Trophoblast cell (in vitro differentiated cells and primary cell): ENCODE measurements at regions not wholly inside any gene's neighbourhood (a gene's known extent, or its start where the extent isn't known, plus 50 kb on each side); places are given as distances from the start of the nearest gene placed in this dataset.

Experiments
- DNase-seq, 2 donors: peaks; one replicate each; pipeline ENCODE4 v3.0.0-alpha.2; 2016
- H2AFZ ChIP-seq: 2 replicates; pipeline ENCODE4 v1.6.1; 2013; ENCODE audit warnings: low read length, moderate library complexity, mild to moderate bottlenecking; ENCODE audit not compliant: insufficient read depth, poor library complexity
- H2AK5ac ChIP-seq: 2 replicates; pipeline ENCODE4 v1.6.1; 2013; ENCODE audit warnings: mild to moderate bottlenecking, low read length
- H2BK120ac ChIP-seq: 2 replicates; pipeline ENCODE4 v1.6.1; 2013; ENCODE audit warnings: low read length, mild to moderate bottlenecking, moderate library complexity; ENCODE audit not compliant: insufficient read depth, poor library complexity
- H2BK12ac ChIP-seq: 2 replicates; pipeline ENCODE4 v1.6.1; 2013; ENCODE audit warnings: mild to moderate bottlenecking, low read length, moderate library complexity
- H2BK5ac ChIP-seq: 2 replicates; pipeline ENCODE4 v1.6.1; 2013; ENCODE audit warnings: low read length, low read depth, moderate library complexity, mild to moderate bottlenecking; ENCODE audit not compliant: poor library complexity
- H3K14ac ChIP-seq: 2 replicates; pipeline ENCODE4 v1.6.1; 2013; ENCODE audit warnings: mild to moderate bottlenecking, low read length
- H3K18ac ChIP-seq: 2 replicates; pipeline ENCODE4 v1.6.1; 2013; ENCODE audit warnings: mild to moderate bottlenecking, low read length
- H3K23ac ChIP-seq: 2 replicates; pipeline ENCODE4 v1.6.1; 2013; ENCODE audit warnings: low read length
- H3K27ac ChIP-seq: 2 replicates; pipeline ENCODE4 v1.5.1; 2013; ENCODE audit warnings: low read depth, mild to moderate bottlenecking, inconsistent platforms, low read length, moderate library complexity
- H3K27me3 ChIP-seq: 2 replicates; pipeline ENCODE4 v1.6.1; 2013; ENCODE audit warnings: inconsistent platforms, mild to moderate bottlenecking, low read length, moderate library complexity; ENCODE audit not compliant: insufficient read depth
- H3K36me3 ChIP-seq, 2 experiments: 1 replicate in 1 of 2; 2 replicates in 1 of 2; pipeline ENCODE4 v1.6.1; 2013; ENCODE audit warnings: low read length in 2 of 2, mild to moderate bottlenecking in 2 of 2, moderate library complexity in 1 of 2; ENCODE audit not compliant: insufficient read depth in 2 of 2, control insufficient read depth in 1 of 2
- H3K4ac ChIP-seq: 2 replicates; pipeline ENCODE4 v1.6.1; 2013; ENCODE audit warnings: low read depth, mild to moderate bottlenecking, low read length, moderate library complexity
- H3K4me1 ChIP-seq, 2 experiments: 1 replicate in 1 of 2; 2 replicates in 1 of 2; pipeline ENCODE4 v1.6.1; 2013; ENCODE audit warnings: low read length in 2 of 2, mild to moderate bottlenecking in 2 of 2, moderate library complexity in 1 of 2; ENCODE audit not compliant: insufficient read depth in 2 of 2, control insufficient read depth in 1 of 2
- H3K4me2 ChIP-seq: 2 replicates; pipeline ENCODE4 v1.6.1; 2013; ENCODE audit warnings: inconsistent platforms, mild to moderate bottlenecking, low read length, moderate library complexity
- H3K4me3 ChIP-seq: 2 replicates; pipeline ENCODE4 v1.5.1; 2013; ENCODE audit warnings: mild to moderate bottlenecking, low read depth, low read length, inconsistent platforms
- H3K79me1 ChIP-seq: one replicate; pipeline ENCODE4 v1.6.1; 2013; ENCODE audit warnings: low read length
- H3K79me2 ChIP-seq: 2 replicates; pipeline ENCODE4 v1.6.1; 2013; ENCODE audit warnings: low read length, mild to moderate bottlenecking; ENCODE audit not compliant: control insufficient read depth, insufficient read depth, poor library complexity
- H3K9ac ChIP-seq: 2 replicates; pipeline ENCODE4 v1.6.1; 2013; ENCODE audit warnings: mild to moderate bottlenecking, low read length
- H3K9me3 ChIP-seq: 2 replicates; pipeline ENCODE4 v1.6.1; 2013; ENCODE audit warnings: low read depth, mild to moderate bottlenecking, control low read depth, inconsistent platforms, low read length; ENCODE audit not compliant: insufficient read depth
- H4K12ac ChIP-seq: 2 replicates; pipeline ENCODE4 v1.6.1; 2013; ENCODE audit warnings: low read depth, mild to moderate bottlenecking, low read length, moderate library complexity
- H4K8ac ChIP-seq: 2 replicates; pipeline ENCODE4 v1.6.1; 2013; ENCODE audit warnings: low read depth, mild to moderate bottlenecking, low read length, moderate library complexity
- H4K91ac ChIP-seq: one replicate; pipeline ENCODE4 v1.6.1; 2013; ENCODE audit warnings: low read depth, mild to moderate bottlenecking, low read length, moderate library complexity
- WGBS: extraction: QIAGEN DNeasy Blood & Tissue Kit; methylation state at CpG from one replicate; pipeline ENCODE4 v1.1.7; 2013; ENCODE audit warnings: missing lambda C conversion rate; ENCODE audit not compliant: insufficient read length, insufficient coverage; ENCODE audit errors: extremely low coverage; 5-methylcytosine and 5-hydroxymethylcytosine counted together

DNA sequence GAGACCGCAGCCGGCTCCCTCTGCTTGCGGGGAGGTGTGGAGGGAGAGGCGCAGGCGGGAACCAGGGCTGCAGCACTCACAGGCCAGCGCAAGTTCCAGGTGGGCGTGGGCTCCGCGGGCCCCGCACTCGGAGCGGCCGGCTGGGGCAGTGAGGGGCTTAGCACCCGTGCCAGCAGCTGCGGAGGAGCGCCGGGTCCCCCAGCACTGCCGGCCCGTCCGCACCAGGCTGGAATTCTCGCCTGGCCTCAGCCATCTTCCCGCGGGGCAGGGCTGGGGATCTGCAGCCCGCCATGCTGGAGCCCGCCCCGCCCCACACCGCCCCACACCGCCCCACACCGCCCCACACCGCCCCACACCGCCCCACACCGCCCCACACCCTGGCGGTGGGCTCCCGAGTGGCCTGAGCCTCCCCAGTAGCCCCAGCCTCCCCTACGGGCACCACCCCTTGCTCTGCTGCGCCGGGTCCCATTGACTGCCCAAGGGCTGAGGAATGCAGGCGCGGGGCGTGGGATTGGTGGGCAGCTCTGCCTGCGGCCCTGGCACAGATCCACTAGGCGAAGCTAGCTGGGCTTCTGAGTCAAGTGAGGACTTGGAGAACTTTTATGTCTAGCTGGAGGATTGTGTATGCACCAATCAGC, 123.9 kb upstream of the MGAT5 start:
- H2AFZ ChIP-seq: no peak overlapping the region
- H2BK5ac ChIP-seq: no peak overlapping the region
- peaks cover 3 to 4% of the 10 kb centered on the region in 2 experiments for H3K36me3 ChIP-seq
- no peak overlapping the region for H4K12ac ChIP-seq
- H3K27me3 ChIP-seq: no peaks in the 10 kb centered on the region
- H3K4ac ChIP-seq: no peak overlapping the region
- no peak overlapping the region for H2BK12ac ChIP-seq
- H3K14ac ChIP-seq: no peak overlapping the region
- H3K9ac ChIP-seq: no peak overlapping the region
- H4K8ac ChIP-seq: no peak overlapping the region
- no peaks in the 10 kb centered on the region for H3K79me2 ChIP-seq
- no peak overlapping the region for H3K4me3 ChIP-seq
- H4K91ac ChIP-seq: no peak overlapping the region
- no peak for DNase-seq
- no peak overlapping the region for H3K23ac ChIP-seq
- H2AK5ac ChIP-seq: no peak overlapping the region
- H3K9me3 ChIP-seq: peaks cover 5% of the 10 kb centered on the region
- no peak overlapping the region for H3K4me2 ChIP-seq
- no peak overlapping the region for H3K18ac ChIP-seq
- H3K4me1 ChIP-seq: peaks cover 3 to 6% of the 10 kb centered on the region in 2 experiments
- no peak overlapping the region for H2BK120ac ChIP-seq
- no peaks in the 10 kb centered on the region for H3K79me1 ChIP-seq
- H3K27ac ChIP-seq: no peak overlapping the region
- WGBS: no CpG with 5 or more reads among the region's 42 CpGs

DNA sequence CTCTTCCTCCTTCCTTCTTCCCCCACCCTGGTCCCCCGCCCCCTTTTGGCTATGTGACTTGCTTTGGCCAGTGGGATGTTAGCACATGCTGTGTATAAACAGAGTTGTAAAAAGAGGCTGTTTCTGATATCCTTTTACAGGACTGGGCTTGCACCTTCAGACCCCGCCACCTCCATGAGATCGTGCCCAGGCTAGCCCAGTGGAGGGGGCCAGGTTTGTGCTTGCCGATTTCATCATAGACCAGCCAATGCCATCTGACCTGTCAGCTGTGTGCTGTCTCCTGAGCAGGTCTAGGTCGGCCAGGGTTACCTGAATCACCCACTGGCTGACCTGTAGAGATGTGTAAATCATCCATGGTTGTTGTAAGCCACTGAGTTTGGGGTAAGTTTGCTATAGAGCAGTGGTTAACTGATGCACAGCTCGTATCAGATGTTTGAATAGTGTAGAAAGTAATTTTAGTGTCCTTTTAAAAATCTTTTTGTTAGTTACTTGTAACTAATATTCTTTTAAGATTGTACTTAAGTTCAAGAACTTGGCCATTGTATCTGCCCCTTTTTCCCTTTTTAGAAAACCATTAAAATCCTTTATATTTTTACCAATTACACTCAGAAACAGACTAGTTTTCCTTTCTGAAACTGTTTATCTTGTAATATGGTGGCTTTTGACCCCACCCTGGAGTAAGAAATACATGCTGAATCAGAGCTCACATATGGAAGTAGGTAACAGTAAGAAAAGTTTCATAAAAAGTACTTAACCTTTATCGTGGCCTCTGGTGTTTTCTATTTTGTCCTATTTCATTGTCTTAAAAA, 122.0 kb upstream of the MGAT5 start:
- Histone ChIP-seq H3K4me1 (no peaks in the 10 kb centered on the region), H3K4me2 (no peak overlapping the region), H3K9ac (no peak overlapping the region), H3K79me1 (no peaks in the 10 kb centered on the region), H3K14ac (no peak overlapping the region), H3K4ac (no peak overlapping the region), H4K91ac (no peak overlapping the region), H3K36me3 (peaks cover 3 to 4% of the 10 kb centered on the region in 2 experiments), H3K18ac (no peak overlapping the region), H2BK5ac (no peak overlapping the region), H3K9me3 (peaks cover 5% of the 10 kb centered on the region), H3K4me3 (no peak overlapping the region), H2AFZ (no peak overlapping the region), H2BK12ac (no peak overlapping the region), H4K12ac (no peak overlapping the region), H4K8ac (no peak overlapping the region), H3K79me2 (no peaks in the 10 kb centered on the region), H2AK5ac (no peak overlapping the region), H2BK120ac (no peak overlapping the region), H3K27ac (no peak overlapping the region), H3K23ac (no peak overlapping the region), H3K27me3 (no peaks in the 10 kb centered on the region)
- WGBS: no CpG with 5 or more reads among the region's 7 CpGs
- DNase-seq: no peak

DNA sequence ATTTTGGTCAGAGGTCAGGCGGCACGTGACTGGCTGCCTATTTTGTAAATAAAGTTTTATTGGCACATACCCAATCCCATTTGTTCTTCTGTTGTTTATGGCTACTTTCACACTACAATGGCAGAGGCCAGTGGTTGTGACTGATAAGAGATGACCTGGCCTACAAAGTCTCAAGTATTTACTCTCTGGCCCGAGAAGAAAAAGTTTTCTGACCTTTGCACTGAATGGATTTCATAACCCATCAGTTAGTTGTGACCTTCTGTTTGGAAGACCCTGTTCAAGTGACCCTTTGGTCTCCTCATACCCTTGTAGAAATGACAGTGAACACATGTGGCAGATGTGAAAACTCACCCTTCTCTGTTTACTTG, 121.4 kb upstream of the MGAT5 start:
- H3K4me3 ChIP-seq: no peak overlapping the region
- H3K9me3 ChIP-seq: peaks cover 5% of the 10 kb centered on the region
- H3K27ac ChIP-seq: no peak overlapping the region
- no peak overlapping the region for H4K12ac ChIP-seq
- no peak overlapping the region for H2BK5ac ChIP-seq
- H3K14ac ChIP-seq: no peak overlapping the region
- peaks cover 3 to 4% of the 10 kb centered on the region in 2 experiments for H3K36me3 ChIP-seq
- no peak overlapping the region for H3K4me2 ChIP-seq
- no peak overlapping the region for H3K18ac ChIP-seq
- H2BK120ac ChIP-seq: no peak overlapping the region
- peaks cover 0 to 4% of the 10 kb centered on the region in 2 experiments for H3K4me1 ChIP-seq
- H2AK5ac ChIP-seq: no peak overlapping the region
- no peak for DNase-seq
- no peaks in the 10 kb centered on the region for H3K79me1 ChIP-seq
- no CpG with 5 or more reads among the region's 3 CpGs for WGBS
- H2AFZ ChIP-seq: no peak overlapping the region
- no peak overlapping the region for H4K8ac ChIP-seq
- no peak overlapping the region for H4K91ac ChIP-seq
- no peak overlapping the region for H2BK12ac ChIP-seq
- H3K9ac ChIP-seq: no peak overlapping the region
- H3K23ac ChIP-seq: no peak overlapping the region
- no peaks in the 10 kb centered on the region for H3K27me3 ChIP-seq
- no peaks in the 10 kb centered on the region for H3K79me2 ChIP-seq
- H3K4ac ChIP-seq: no peak overlapping the region

DNA sequence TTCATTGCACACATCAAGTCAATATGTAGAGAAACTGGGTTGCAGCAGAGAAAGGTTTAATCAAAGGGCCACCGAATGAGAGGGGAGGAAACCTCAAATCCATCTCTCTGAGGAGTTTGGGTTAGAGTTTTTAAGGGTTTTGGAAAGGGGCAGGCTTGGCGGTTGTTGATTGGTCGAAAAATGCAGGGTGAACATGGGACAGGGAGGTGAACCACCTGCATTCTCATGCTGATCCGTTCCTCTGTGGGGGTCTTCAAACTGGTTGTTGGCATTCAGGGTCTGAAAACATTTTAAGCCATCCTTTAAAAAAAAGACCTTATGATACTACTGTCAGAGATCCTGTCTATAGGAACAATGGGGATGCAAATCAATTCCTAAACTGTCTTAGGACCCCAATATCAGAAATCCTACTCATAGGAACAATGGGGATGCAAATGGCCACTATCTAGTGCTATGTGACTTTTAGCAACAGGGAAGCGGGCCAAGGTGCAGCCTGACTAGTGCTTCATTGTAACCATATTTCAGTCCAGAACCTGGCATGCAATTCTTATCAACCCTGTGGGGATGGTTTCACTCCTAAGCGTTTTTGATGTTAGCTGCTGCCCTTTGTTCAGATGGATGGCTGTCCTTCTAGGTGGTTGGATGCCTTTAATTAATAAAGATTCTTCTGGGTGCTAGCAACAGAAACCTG, 120.1 kb upstream of the MGAT5 start:
- no CpG with 5 or more reads among the region's 6 CpGs for WGBS

More for the DNA sequence above, 120.1 kb upstream of the MGAT5 start:
- H3K9me3 ChIP-seq: peaks cover 5% of the 10 kb centered on the region
- no peak overlapping the region for H2BK12ac ChIP-seq
- no peak overlapping the region for H2AK5ac ChIP-seq
- H3K18ac ChIP-seq: no peak overlapping the region
- H3K4ac ChIP-seq: no peak overlapping the region
- H2BK120ac ChIP-seq: no peak overlapping the region
- no peaks in the 10 kb centered on the region for H3K27me3 ChIP-seq
- H3K36me3 ChIP-seq: peaks cover 3 to 4% of the 10 kb centered on the region in 2 experiments
- peaks cover 0 to 6% of the 10 kb centered on the region in 2 experiments for H3K4me1 ChIP-seq
- H4K8ac ChIP-seq: no peak overlapping the region
- H3K9ac ChIP-seq: no peak overlapping the region
- no peak for DNase-seq
- no peak overlapping the region for H3K27ac ChIP-seq
- H4K12ac ChIP-seq: no peak overlapping the region
- no peaks in the 10 kb centered on the region for H3K79me2 ChIP-seq
- no peak overlapping the region for H3K23ac ChIP-seq
- no peak overlapping the region for H3K14ac ChIP-seq
- H2BK5ac ChIP-seq: no peak overlapping the region
- no peak overlapping the region for H2AFZ ChIP-seq
- no peak overlapping the region for H4K91ac ChIP-seq
- H3K4me2 ChIP-seq: no peak overlapping the region
- H3K4me3 ChIP-seq: no peak overlapping the region
- no peaks in the 10 kb centered on the region for H3K79me1 ChIP-seq
